ENCODE measurements at regions not wholly inside any gene's neighbourhood (a gene's known extent, or its start where the extent isn't known, plus 50 kb on each side); places are given as distances from the start of the nearest gene placed in this dataset.

GRCh38 chr6:19100752-19101151, 713.6 kb downstream of the RNF144B start:
- H3K9me3 ChIP-seq (ENCODE audit: control insufficient read depth, low read length) = no peaks in the 10 kb centered on the region
- no peaks in the 10 kb centered on the region for H3K36me3 ChIP-seq (ENCODE audit: control insufficient read depth, insufficient read depth, low read length)
- H3K27me3 ChIP-seq (ENCODE audit: control insufficient read depth, insufficient read depth, low read length) = no peaks in the 10 kb centered on the region
- H3K4me3 ChIP-seq (ENCODE audit: low read depth, low read length) = no peak overlapping the region
- H3K4me1 ChIP-seq = no peaks in the 10 kb centered on the region
- H3K79me2 ChIP-seq = no peaks in the 10 kb centered on the region
- no peak overlapping the region for H2AFZ ChIP-seq
- no peak overlapping the region for H3K27ac ChIP-seq
- H3K9ac ChIP-seq = no peak overlapping the region
- no peak overlapping the region for H3K4me2 ChIP-seq (ENCODE audit: low read length)
- no peak for TF ChIP-seq CTCF (IDR thresholded peaks at IDR 0.05)

- H3K4me3 ChIP-seq (ENCODE audit: low read depth, low read length) = no peak overlapping the region
- no peak for TF ChIP-seq CTCF (IDR thresholded peaks at IDR 0.05)
- H3K9ac ChIP-seq = no peak overlapping the region
- no peak overlapping the region for H2AFZ ChIP-seq
- H3K36me3 ChIP-seq (ENCODE audit: control insufficient read depth, insufficient read depth, low read length) = no peaks in the 10 kb centered on the region
- H3K27me3 ChIP-seq (ENCODE audit: control insufficient read depth, insufficient read depth, low read length) = no peaks in the 10 kb centered on the region
- no peaks in the 10 kb centered on the region for H3K4me1 ChIP-seq
- no peaks in the 10 kb centered on the region for H3K79me2 ChIP-seq
- H3K27ac ChIP-seq = no peak overlapping the region
- H3K9me3 ChIP-seq (ENCODE audit: control insufficient read depth, low read length) = no peaks in the 10 kb centered on the region
- no peak overlapping the region for H3K4me2 ChIP-seq (ENCODE audit: low read length)
These were observed 715.8 kb downstream of the RNF144B start for GRCh38 chr6:19102936-19103335.

DNA sequence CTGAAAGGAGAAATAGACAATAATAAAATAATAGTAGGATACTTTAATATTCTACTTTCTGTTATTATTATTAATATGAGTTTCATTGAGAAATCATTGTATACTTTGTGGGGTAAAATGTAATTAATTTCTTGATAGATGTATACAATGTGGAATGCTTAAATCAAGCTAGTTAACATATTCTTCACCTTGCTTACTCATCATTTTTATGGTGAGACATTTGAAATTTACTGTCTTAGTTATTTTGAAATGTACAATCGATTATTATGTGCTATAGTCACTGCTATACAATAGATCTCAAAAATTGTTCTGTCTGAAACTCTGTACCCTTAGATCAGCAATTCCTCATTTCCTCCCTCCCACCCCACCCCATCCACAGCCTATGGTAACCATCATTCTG, 720.3 kb downstream of the RNF144B start:
- no peaks in the 10 kb centered on the region for H3K36me3 ChIP-seq (ENCODE audit: control insufficient read depth, insufficient read depth, low read length)
- H3K27ac ChIP-seq = no peak overlapping the region
- no peaks in the 10 kb centered on the region for H3K27me3 ChIP-seq (ENCODE audit: control insufficient read depth, insufficient read depth, low read length)
- H3K4me3 ChIP-seq (ENCODE audit: low read depth, low read length) = no peak overlapping the region
- no peak for TF ChIP-seq CTCF (IDR thresholded peaks at IDR 0.05)
- H2AFZ ChIP-seq = no peak overlapping the region
- no peak overlapping the region for H3K9ac ChIP-seq
- no peaks in the 10 kb centered on the region for H3K9me3 ChIP-seq (ENCODE audit: control insufficient read depth, low read length)
- H3K79me2 ChIP-seq = no peaks in the 10 kb centered on the region
- H3K4me1 ChIP-seq = no peaks in the 10 kb centered on the region
- no peak overlapping the region for H3K4me2 ChIP-seq (ENCODE audit: low read length)

DNA sequence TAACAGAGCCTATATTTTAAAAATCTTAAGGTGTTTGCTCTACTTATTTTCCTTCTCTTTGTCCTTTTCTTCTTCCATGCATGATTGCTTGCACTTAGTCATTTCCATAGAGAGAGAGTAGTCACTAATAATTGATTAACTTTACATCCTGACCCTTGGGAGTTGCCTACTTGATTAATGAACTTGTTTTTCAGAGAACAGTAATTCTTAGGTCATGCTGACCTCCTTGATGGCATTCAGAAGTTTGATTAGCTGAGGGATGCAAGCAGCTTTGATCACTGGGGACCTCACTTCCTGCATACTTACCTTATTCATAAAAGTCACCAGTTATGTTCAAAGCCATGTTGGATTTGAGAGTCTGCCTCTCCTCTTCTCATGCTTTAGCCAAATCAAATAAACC, 715.6 kb upstream of the ID4 start:
- Histone ChIP-seq H3K79me2 (no peaks in the 10 kb centered on the region), H2AFZ (no peak overlapping the region), H3K4me1 (no peaks in the 10 kb centered on the region), H3K4me3 (ENCODE audit: low read depth, low read length) (no peak overlapping the region), H3K9me3 (ENCODE audit: control insufficient read depth, low read length) (no peaks in the 10 kb centered on the region), H3K36me3 (ENCODE audit: control insufficient read depth, insufficient read depth, low read length) (no peaks in the 10 kb centered on the region), H3K27ac (no peak overlapping the region), H3K4me2 (ENCODE audit: low read length) (no peak overlapping the region), H3K9ac (no peak overlapping the region), H3K27me3 (ENCODE audit: control insufficient read depth, insufficient read depth, low read length) (no peaks in the 10 kb centered on the region)
- TF ChIP-seq CTCF (IDR thresholded peaks at IDR 0.05) = no peak

DNA sequence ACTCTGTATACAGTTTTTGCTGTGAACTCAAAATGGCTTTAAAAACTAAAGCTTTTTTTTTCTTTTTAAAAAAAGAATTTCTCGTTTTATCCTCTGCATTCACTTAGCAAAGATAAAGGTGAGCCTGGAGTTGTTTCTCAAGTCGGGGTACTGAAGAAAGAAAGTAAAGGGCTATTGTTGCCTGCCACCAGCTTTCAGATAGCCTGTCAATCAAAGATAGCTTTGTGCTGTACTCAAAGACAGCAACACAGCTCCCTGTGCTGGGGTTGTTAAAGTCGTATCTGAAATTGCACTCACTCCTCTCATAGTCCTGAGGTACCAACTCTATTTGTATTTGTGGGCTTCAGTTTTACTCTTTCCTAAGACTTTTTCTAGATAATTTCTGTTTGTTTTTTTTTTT, 710.1 kb upstream of the ID4 start:
- no peak for TF ChIP-seq CTCF (IDR thresholded peaks at IDR 0.05)
- Histone ChIP-seq H3K79me2 (no peaks in the 10 kb centered on the region), H3K4me2 (ENCODE audit: low read length) (no peak overlapping the region), H3K27ac (no peak overlapping the region), H3K36me3 (ENCODE audit: control insufficient read depth, insufficient read depth, low read length) (no peaks in the 10 kb centered on the region), H3K9ac (no peak overlapping the region), H3K27me3 (ENCODE audit: control insufficient read depth, insufficient read depth, low read length) (no peaks in the 10 kb centered on the region), H2AFZ (no peak overlapping the region), H3K4me3 (ENCODE audit: low read depth, low read length) (no peak overlapping the region), H3K4me1 (no peaks in the 10 kb centered on the region), H3K9me3 (ENCODE audit: control insufficient read depth, low read length) (no peaks in the 10 kb centered on the region)

All from parathyroid adenoma (tissue), 2 donors.